Psoas muscle (tissue), 7 donors: ENCODE measurements at regions not wholly inside any gene's neighbourhood (a gene's known extent, or its start where the extent isn't known, plus 50 kb on each side); places are given as distances from the start of the nearest gene placed in this dataset.

Experiments used
- ATAC-seq, 4 donors: fragments of 200-7000 bp; cut with Tn5 transposase; one replicate each; pipeline ENCODE4 v1.9.1; 2020; ENCODE audit warnings: moderate library complexity in 3 of 4, mild to moderate bottlenecking in 2 of 4
- DNase-seq, 2 donors: peaks; one replicate each; pipeline ENCODE4 v3.0.0-alpha.2; 2020
- H3K27ac ChIP-seq: fragments of 200-600 bp; one replicate; pipeline ENCODE4 v1.8.0; 2022
- H3K27me3 ChIP-seq, 3 donors: fragments of 200-600 bp in 1 of 3; one replicate each; pipeline versions ENCODE4 v1.6.1 to v1.8.0; 2013 to 2022; ENCODE audit warnings: low read length in 2 of 3, mild to moderate bottlenecking in 2 of 3, moderate library complexity in 1 of 3; ENCODE audit not compliant: insufficient read depth in 3 of 3
- H3K36me3 ChIP-seq, 2 donors: fragments of 200-600 bp in 1 of 2; one replicate each; pipeline versions ENCODE4 v1.6.1 to v1.8.0; 2013 to 2022; ENCODE audit warnings: low read depth in 1 of 2, mild to moderate bottlenecking in 1 of 2, moderate library complexity in 1 of 2; ENCODE audit not compliant: insufficient read depth in 1 of 2
- H3K4me1 ChIP-seq: fragments of 200-600 bp; one replicate; pipeline ENCODE4 v1.8.0; 2022
- H3K4me3 ChIP-seq: fragments of 200-600 bp; one replicate; pipeline ENCODE4 v1.8.0; 2022; ENCODE audit warnings: mild to moderate bottlenecking
- H3K9me3 ChIP-seq: fragments of 200-600 bp; one replicate; pipeline ENCODE4 v1.8.0; 2022
- WGBS, 3 donors: extraction: QIAGEN DNeasy Blood & Tissue Kit; methylation state at CpG; one replicate each; pipeline versions ENCODE4 v1.1.6 to v1.1.7; 2013; 5-methylcytosine and 5-hydroxymethylcytosine counted together
- intact Hi-C, 2 donors: fragments of 100-400 bp; cut with DNase I; formaldehyde crosslinking; loops; one replicate each; pipeline versions ENCODE4 v1.11.0 to v1.14.2; 2022
- TF ChIP-seq, protein P1 (sequence below): fragments of 200-600 bp; IDR thresholded peaks from one replicate; pipeline ENCODE4 v1.8.0; 2022; ENCODE audit warnings: antibody characterized with exemption
- donor health status: healthy with polysubstance abuse.
- donor health status: DM: no; HTN: no; CAD: no; lungs with moderate emphysema.
- donor health status: Bipolar disorder and iron deficiency.
- donor health status: healthy.
- donor health status: DM: yes; HTN: yes; CAD: no.
- donor health status: DM: no; HTN: no; CAD: no.
- donor health status: DM: yes; HTN: yes; CAD: no.

DNA sequence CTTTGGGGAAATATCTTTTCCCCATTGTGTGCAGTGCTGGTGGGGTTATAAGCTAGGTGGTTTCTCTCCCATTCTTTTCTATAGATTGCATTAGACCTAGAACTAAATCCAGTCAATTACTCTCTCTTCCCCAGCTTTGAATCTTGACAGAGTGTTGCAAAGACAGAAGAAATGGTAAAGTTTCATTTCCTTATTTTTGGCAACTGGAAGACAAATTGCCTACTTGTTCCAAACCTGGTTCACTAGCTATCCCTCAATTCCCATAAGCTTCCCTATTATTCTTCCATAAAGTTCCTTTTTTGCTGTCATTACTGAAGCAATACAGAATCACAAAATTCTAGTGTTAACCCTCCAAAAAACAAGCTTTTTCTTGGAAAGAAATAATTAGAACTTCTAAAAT, 94.0 kb upstream of the ITGA4 start:
- Histone ChIP-seq H3K27me3 (no peaks in the 10 kb centered on the region), H3K27ac (no peak overlapping the region), H3K9me3 (no peaks in the 10 kb centered on the region), H3K36me3 (no peaks in the 10 kb centered on the region), H3K4me1 (no peaks in the 10 kb centered on the region), H3K4me3 (no peak overlapping the region)
- intact Hi-C loops, result no loop called here
- TF ChIP-seq, protein P1, sequence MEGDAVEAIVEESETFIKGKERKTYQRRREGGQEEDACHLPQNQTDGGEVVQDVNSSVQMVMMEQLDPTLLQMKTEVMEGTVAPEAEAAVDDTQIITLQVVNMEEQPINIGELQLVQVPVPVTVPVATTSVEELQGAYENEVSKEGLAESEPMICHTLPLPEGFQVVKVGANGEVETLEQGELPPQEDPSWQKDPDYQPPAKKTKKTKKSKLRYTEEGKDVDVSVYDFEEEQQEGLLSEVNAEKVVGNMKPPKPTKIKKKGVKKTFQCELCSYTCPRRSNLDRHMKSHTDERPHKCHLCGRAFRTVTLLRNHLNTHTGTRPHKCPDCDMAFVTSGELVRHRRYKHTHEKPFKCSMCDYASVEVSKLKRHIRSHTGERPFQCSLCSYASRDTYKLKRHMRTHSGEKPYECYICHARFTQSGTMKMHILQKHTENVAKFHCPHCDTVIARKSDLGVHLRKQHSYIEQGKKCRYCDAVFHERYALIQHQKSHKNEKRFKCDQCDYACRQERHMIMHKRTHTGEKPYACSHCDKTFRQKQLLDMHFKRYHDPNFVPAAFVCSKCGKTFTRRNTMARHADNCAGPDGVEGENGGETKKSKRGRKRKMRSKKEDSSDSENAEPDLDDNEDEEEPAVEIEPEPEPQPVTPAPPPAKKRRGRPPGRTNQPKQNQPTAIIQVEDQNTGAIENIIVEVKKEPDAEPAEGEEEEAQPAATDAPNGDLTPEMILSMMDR, result no peak
- DNase-seq (no peak), ATAC-seq (no peak)

DNA sequence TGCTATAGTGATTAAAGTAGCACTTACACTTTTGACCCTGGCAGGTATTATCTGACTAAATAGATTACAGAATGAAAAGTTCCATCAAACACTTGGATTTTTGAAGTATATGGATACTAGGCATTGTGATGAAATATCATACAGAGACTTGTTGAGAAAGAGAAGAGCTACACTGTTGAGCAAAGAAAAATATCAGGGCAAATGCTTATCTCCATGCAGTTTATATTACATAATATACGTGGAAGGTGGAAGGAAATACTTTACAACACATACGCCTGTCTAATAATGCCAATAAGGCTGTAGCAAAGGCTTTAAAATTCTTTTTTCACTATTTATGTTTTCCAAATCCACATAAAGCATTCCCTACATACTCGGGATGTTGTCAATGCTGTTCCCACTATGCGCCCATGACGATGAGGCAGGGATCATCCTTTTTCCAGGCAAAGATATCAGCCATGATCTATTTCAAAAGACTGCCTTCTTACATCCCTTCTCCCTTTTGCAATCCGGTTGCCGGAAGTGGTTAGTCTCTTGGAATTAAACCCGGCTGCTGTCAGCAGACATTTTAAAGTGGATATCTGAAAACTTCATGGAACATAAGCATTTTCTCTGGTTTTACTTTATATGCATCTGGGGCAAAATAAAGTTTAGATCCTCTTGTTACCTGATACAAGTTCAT, 92.6 kb upstream of the ITGA4 start:
- Histone ChIP-seq H3K4me1 (no peaks in the 10 kb centered on the region), H3K27me3 (no peaks in the 10 kb centered on the region), H3K27ac (no peak overlapping the region), H3K4me3 (no peak overlapping the region), H3K9me3 (no peaks in the 10 kb centered on the region), H3K36me3 (no peaks in the 10 kb centered on the region)
- 66 to 67% (median 66%) methylated on average over 8 of the region's 8 CpGs for WGBS, 3 donors
- intact Hi-C loops, result no loop called here
- TF ChIP-seq, protein P1, result no peak
- ATAC-seq, result no peak
- DNase-seq, result no peak

DNA sequence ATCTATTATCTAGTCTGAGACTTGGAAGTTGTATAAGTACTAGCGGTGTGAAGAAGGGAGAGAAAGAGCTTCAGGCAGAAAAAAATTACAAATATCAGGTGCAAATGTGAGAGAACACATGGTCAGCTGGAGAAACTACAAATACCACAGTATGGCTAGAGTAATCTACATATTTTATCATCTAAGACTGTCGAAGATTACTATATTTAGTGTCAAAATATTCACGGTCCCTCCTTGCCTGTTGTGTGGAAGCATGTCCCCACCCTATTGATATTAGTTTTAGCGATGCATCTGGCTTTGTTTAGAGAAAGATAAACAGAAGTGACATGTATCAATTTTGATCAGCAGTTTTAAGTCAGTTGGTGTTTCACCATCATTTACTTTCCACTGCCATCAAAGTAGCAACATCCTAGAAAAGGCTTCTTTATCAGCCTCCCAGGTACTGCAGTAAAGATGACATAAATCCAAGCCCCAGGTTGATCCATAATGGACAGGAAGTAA, 90.5 kb upstream of the ITGA4 start:
- H3K9me3 ChIP-seq, result no peaks in the 10 kb centered on the region
- ATAC-seq (no peak), DNase-seq (no peak)
- 80 to 87% (median 86%) methylated on average over 4 of the region's 4 CpGs for WGBS, 3 donors
- no peaks in the 10 kb centered on the region for H3K4me1 ChIP-seq
- intact Hi-C loops, result no loop called here
- TF ChIP-seq, protein P1, result no peak
- H3K27ac ChIP-seq, result no peak overlapping the region
- H3K4me3 ChIP-seq, result no peak overlapping the region
- H3K36me3 ChIP-seq, result no peaks in the 10 kb centered on the region
- H3K27me3 ChIP-seq, result no peaks in the 10 kb centered on the region

DNA sequence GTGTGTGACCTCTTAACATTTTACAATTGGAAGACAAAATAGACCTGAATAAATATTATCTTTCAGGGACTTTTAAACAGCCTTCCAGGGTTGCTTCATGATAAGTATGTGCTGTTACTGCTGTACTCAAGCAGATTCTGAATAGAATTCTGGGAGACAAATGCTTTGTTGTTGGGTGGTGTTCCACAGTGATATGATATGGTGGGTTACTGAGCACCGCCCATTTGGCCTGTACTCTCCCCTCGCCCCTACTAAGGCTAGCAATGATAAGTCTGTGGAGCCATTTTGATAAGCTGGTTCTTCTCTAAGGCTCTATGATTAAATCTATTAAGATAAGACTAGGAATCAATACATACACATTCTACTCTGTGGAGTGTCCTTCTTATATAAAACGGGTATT, 89.8 kb upstream of the ITGA4 start:
- ATAC-seq, result no peak
- intact Hi-C loops, result no loop called here
- WGBS, 3 donors, result 81 to 85% (median 82%) methylated on average over 3 of the region's 3 CpGs
- H3K9me3 ChIP-seq, result no peaks in the 10 kb centered on the region
- no peaks in the 10 kb centered on the region for H3K36me3 ChIP-seq
- no peak overlapping the region for H3K27ac ChIP-seq
- TF ChIP-seq, protein P1, result no peak
- H3K4me1 ChIP-seq, result no peaks in the 10 kb centered on the region
- no peaks in the 10 kb centered on the region for H3K27me3 ChIP-seq
- DNase-seq, result no peak
- H3K4me3 ChIP-seq, result no peak overlapping the region

DNA sequence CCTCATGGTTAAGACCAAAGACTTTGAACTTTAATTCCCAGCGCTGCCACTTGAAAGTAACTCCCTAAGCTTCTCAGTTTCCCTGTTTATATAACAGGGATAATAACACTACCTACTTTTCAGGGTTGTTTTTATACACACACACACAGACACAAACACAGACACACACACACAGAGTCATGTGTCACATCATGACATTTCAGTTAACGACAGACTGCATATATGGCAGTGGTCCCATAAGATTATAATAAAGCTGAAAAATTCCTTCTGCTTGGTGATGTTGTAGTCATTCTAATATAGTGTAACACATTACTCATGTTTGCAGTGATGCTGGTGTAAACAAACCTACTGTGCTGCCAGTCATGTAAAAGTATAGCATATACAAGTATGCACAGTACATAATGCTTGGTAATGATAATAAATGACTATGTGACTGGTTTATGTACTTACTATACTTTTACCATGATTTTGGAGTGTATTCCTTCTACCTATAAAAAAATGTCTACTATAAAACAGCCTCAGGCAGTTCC, 89.2 kb upstream of the ITGA4 start:
- H3K9me3 ChIP-seq, result no peaks in the 10 kb centered on the region
- no peaks in the 10 kb centered on the region for H3K27me3 ChIP-seq
- no peak overlapping the region for H3K4me3 ChIP-seq
- 74 to 78% (median 75%) methylated on average over 2 of the region's 2 CpGs for WGBS, 3 donors
- H3K4me1 ChIP-seq, result no peaks in the 10 kb centered on the region
- H3K27ac ChIP-seq, result no peak overlapping the region
- intact Hi-C loops, result no loop called here
- TF ChIP-seq, protein P1, result no peak
- ATAC-seq (no peak), DNase-seq (no peak)
- no peaks in the 10 kb centered on the region for H3K36me3 ChIP-seq
